Neural progenitor cell (in vitro differentiated cells): ENCODE measurements at regions not wholly inside any gene's neighbourhood (a gene's known extent, or its start where the extent isn't known, plus 50 kb on each side); places are given as distances from the start of the nearest gene placed in this dataset.

Experiments used
- DNase-seq: peaks from one replicate; pipeline ENCODE4 v3.0.0-alpha.2; 2016; ENCODE audit warnings: low spot score
- H2AFZ ChIP-seq: fragments of 200-600 bp; sonication (generic); replicated peaks from 2 replicates; pipeline ENCODE4 v1.6.1; 2016; ENCODE audit warnings: antibody characterized with exemption
- H3F3A ChIP-seq: fragments of 200-600 bp; sonication (generic); 2 replicates; pipeline ENCODE4 v1.6.1; 2016; ENCODE audit warnings: antibody characterized with exemption, low read depth
- H3K27ac ChIP-seq: fragments of 200-600 bp; sonication (generic); 2 replicates; pipeline ENCODE4 v1.5.1; 2016; ENCODE audit warnings: mild to moderate bottlenecking
- H3K27me3 ChIP-seq: fragments of 200-600 bp; sonication (generic); 2 replicates; pipeline ENCODE4 v1.6.1; 2016; ENCODE audit warnings: mild to moderate bottlenecking, moderate library complexity
- H3K36me3 ChIP-seq: fragments of 200-600 bp; sonication (generic); 2 replicates; pipeline ENCODE4 v1.5.1; 2016
- H3K4me1 ChIP-seq: fragments of 200-600 bp; sonication (generic); 2 replicates; pipeline ENCODE4 v1.6.1; 2016; ENCODE audit warnings: mixed run types
- H3K4me2 ChIP-seq: fragments of 200-600 bp; sonication (generic); 2 replicates; pipeline ENCODE4 v1.6.1; 2016
- H3K4me3 ChIP-seq: fragments of 200-600 bp; sonication (generic); 2 replicates; pipeline ENCODE4 v1.5.1; 2016
- H3K79me2 ChIP-seq: fragments of 200-600 bp; sonication (generic); 2 replicates; pipeline ENCODE4 v1.6.1; 2016; ENCODE audit warnings: low read depth
- H3K9ac ChIP-seq: fragments of 200-600 bp; sonication (generic); 2 replicates; pipeline ENCODE4 v1.6.1; 2016
- H3K9me3 ChIP-seq: fragments of 200-600 bp; sonication (generic); 2 replicates; pipeline ENCODE4 v1.5.1; 2016; ENCODE audit warnings: low read depth
- H4K20me1 ChIP-seq: fragments of 200-600 bp; sonication (generic); 2 replicates; pipeline ENCODE4 v1.6.1; 2016; ENCODE audit warnings: low read depth
- H3K27ac Mint-ChIP-seq: 3 replicates; pipeline ENCODE4 v1.8.0; 2021; ENCODE audit warnings: mixed read lengths
- H3K27me3 Mint-ChIP-seq: 2 replicates; pipeline ENCODE4 v1.8.0; 2022; ENCODE audit warnings: low read depth, mild to moderate bottlenecking, inconsistent platforms, moderate library complexity, mixed read lengths; ENCODE audit not compliant: insufficient read depth
- H3K36me3 Mint-ChIP-seq: 3 replicates; pipeline ENCODE4 v1.8.0; 2021; ENCODE audit warnings: mixed read lengths
- H3K4me1 Mint-ChIP-seq: 3 replicates; pipeline ENCODE4 v1.8.0; 2021; ENCODE audit warnings: mixed read lengths
- H3K4me3 Mint-ChIP-seq: 3 replicates; pipeline ENCODE4 v1.8.0; 2021; ENCODE audit warnings: mild to moderate bottlenecking, moderate library complexity, mixed read lengths
- H3K9me3 Mint-ChIP-seq: 3 replicates; pipeline ENCODE4 v1.8.0; 2020; ENCODE audit warnings: mixed read lengths
- CTCF ChIP-seq: fragments of 200-600 bp; sonication (generic); IDR thresholded peaks from 2 replicates; pipeline ENCODE4 v1.5.1; 2017; ENCODE audit warnings: antibody characterized with exemption, mild to moderate bottlenecking
- EZH2 ChIP-seq: fragments of 200-600 bp; sonication (generic); IDR thresholded peaks from 2 replicates; pipeline ENCODE4 v1.6.1; 2017; ENCODE audit warnings: antibody characterized with exemption, mild to moderate bottlenecking, moderate library complexity
- EZH2phosphoT487 ChIP-seq: fragments of 200-600 bp; sonication (generic); IDR thresholded peaks from 2 replicates; pipeline ENCODE4 v1.6.1; 2017; ENCODE audit warnings: antibody characterized with exemption

GRCh38 chr9:120242116-120242811, 337.7 kb downstream of the CDK5RAP2 start:
- Mint-ChIP-seq H3K27me3 (no peaks in the 10 kb centered on the region), H3K36me3 (no peaks in the 10 kb centered on the region), H3K27ac (no peak overlapping the region), H3K4me3 (no peak overlapping the region), H3K4me1 (no peaks in the 10 kb centered on the region), H3K9me3 (no peaks in the 10 kb centered on the region)
- H3K27me3 ChIP-seq = no peaks in the 10 kb centered on the region
- H2AFZ ChIP-seq = no peak overlapping the region
- no peak overlapping the region for H3K4me3 ChIP-seq
- no peak for DNase-seq
- H3K36me3 ChIP-seq = no peaks in the 10 kb centered on the region
- no peak overlapping the region for H3K9ac ChIP-seq
- H4K20me1 ChIP-seq = no peaks in the 10 kb centered on the region
- no peak overlapping the region for H3K27ac ChIP-seq
- no peaks in the 10 kb centered on the region for H3F3A ChIP-seq
- H3K4me1 ChIP-seq = no peaks in the 10 kb centered on the region
- no peaks in the 10 kb centered on the region for H3K9me3 ChIP-seq
- H3K79me2 ChIP-seq = no peaks in the 10 kb centered on the region
- TF ChIP-seq CTCF (no peak), EZH2 (no peak), EZH2phosphoT487 (no peak)
- no peak overlapping the region for H3K4me2 ChIP-seq

- no peaks in the 10 kb centered on the region for H3F3A ChIP-seq
- no peak overlapping the region for H3K4me2 ChIP-seq
- Mint-ChIP-seq H3K9me3 (no peaks in the 10 kb centered on the region), H3K27ac (no peak overlapping the region), H3K4me1 (peaks cover 2% of the 10 kb centered on the region), H3K4me3 (no peak overlapping the region), H3K27me3 (peaks cover 4% of the 10 kb centered on the region), H3K36me3 (no peaks in the 10 kb centered on the region)
- no peaks in the 10 kb centered on the region for H3K79me2 ChIP-seq
- H3K4me1 ChIP-seq = no peaks in the 10 kb centered on the region
- no peaks in the 10 kb centered on the region for H3K27me3 ChIP-seq
- no peak overlapping the region for H2AFZ ChIP-seq
- H3K9ac ChIP-seq = no peak overlapping the region
- no peaks in the 10 kb centered on the region for H3K9me3 ChIP-seq
- TF ChIP-seq EZH2 (no peak), CTCF (no peak), EZH2phosphoT487 (no peak)
- H4K20me1 ChIP-seq = no peaks in the 10 kb centered on the region
- no peak for DNase-seq
- no peak overlapping the region for H3K4me3 ChIP-seq
- H3K36me3 ChIP-seq = no peaks in the 10 kb centered on the region
- no peak overlapping the region for H3K27ac ChIP-seq
Observed at GRCh38 chr9:120236596-120236995, 343.4 kb downstream of the CDK5RAP2 start.

GRCh38 chr9:120235081-120235480, 344.9 kb downstream of the CDK5RAP2 start:
- H3K36me3 Mint-ChIP-seq = no peaks in the 10 kb centered on the region
- H2AFZ ChIP-seq = no peak overlapping the region
- H3K4me3 Mint-ChIP-seq = no peak overlapping the region
- no peaks in the 10 kb centered on the region for H3K9me3 Mint-ChIP-seq
- no peaks in the 10 kb centered on the region for H3K27me3 ChIP-seq
- H3K4me1 ChIP-seq = no peaks in the 10 kb centered on the region
- H3K9me3 ChIP-seq = no peaks in the 10 kb centered on the region
- TF ChIP-seq EZH2phosphoT487 = no peak
- no peak for TF ChIP-seq EZH2
- TF ChIP-seq CTCF = no peak
- no peaks in the 10 kb centered on the region for H3K79me2 ChIP-seq
- peaks cover 6% of the 10 kb centered on the region for H3K27me3 Mint-ChIP-seq
- no peak overlapping the region for H3K27ac ChIP-seq
- no peak overlapping the region for H3K27ac Mint-ChIP-seq
- no peaks in the 10 kb centered on the region for H3F3A ChIP-seq
- no peak overlapping the region for H3K4me3 ChIP-seq
- no peak for DNase-seq
- H3K36me3 ChIP-seq = no peaks in the 10 kb centered on the region
- H4K20me1 ChIP-seq = no peaks in the 10 kb centered on the region
- H3K9ac ChIP-seq = no peak overlapping the region
- peaks cover 2% of the 10 kb centered on the region for H3K4me1 Mint-ChIP-seq
- H3K4me2 ChIP-seq = no peak overlapping the region
